GM21515 (cell line): ENCODE measurements at regions not wholly inside any gene's neighbourhood (a gene's known extent, or its start where the extent isn't known, plus 50 kb on each side); places are given as distances from the start of the nearest gene placed in this dataset.

Experiments
- ATAC-seq: cut with Tn5 transposase; IDR thresholded peaks from one replicate; pipeline ENCODE4 v1.9.1; 2021; ENCODE audit not compliant: unreplicated experiment

GRCh38 chr1:193320270-193320669 lies 133.9 kb upstream of the B3GALT2 start:
- no peak for ATAC-seq

- ATAC-seq = no peak
Measured at GRCh38 chr1:193318347-193318746, 131.9 kb upstream of the B3GALT2 start.

GRCh38 chr1:193313354-193314140 lies 127.1 kb upstream of the B3GALT2 start:
- no peak for ATAC-seq

GRCh38 chr1:193312432-193312831 lies 126.0 kb upstream of the B3GALT2 start:
- no peak for ATAC-seq

- no peak for ATAC-seq
Measured at GRCh38 chr1:193311226-193311948, 125.0 kb upstream of the B3GALT2 start.

GRCh38 chr1:193310564-193310963 lies 124.2 kb upstream of the B3GALT2 start:
- no peak for ATAC-seq

- ATAC-seq = no peak
Measured at GRCh38 chr1:193309936-193310475, 123.6 kb upstream of the B3GALT2 start.

- no peak for ATAC-seq
Measured at GRCh38 chr1:193308438-193308837, 122.0 kb upstream of the B3GALT2 start.

- ATAC-seq = no peak
Measured at GRCh38 chr1:193306430-193306829, 120.0 kb upstream of the B3GALT2 start.
